K562 (cell line): ENCODE measurements at regions not wholly inside any gene's neighbourhood (a gene's known extent, or its start where the extent isn't known, plus 50 kb on each side); places are given as distances from the start of the nearest gene placed in this dataset.

Experiments
- ATAC-seq: fragments of 200-7000 bp; cut with Tn5 transposase; 3 replicates; pipeline ENCODE4 v1.9.1; 2020; ENCODE audit warnings: moderate library complexity
- BruUV-seq: library from RNA; stranded (reverse); fragments of 400-500 nt; replicated peaks from 2 replicates; lab custom pipeline; 2021; lab: Mats Ljungman, UMichigan
- CTCF ChIA-PET: fragments of 300-600 bp; formaldehyde crosslinking; extraction: SDS; loops from one replicate; lab custom pipeline; 2021; ENCODE audit warnings: low intra/inter-chr PET ratio; lab: Yijun Ruan, JAX
- POLR2A ChIA-PET: fragments of 300-600, 350-650 bp; sonication (Branson Sonifier 250); formaldehyde crosslinking; extraction: SDS; loops from one replicate; lab custom pipeline; 2021; ENCODE audit warnings: antibody characterized with exemption, inconsistent platforms; lab: Yijun Ruan, JAX
- DNase-seq, 4 experiments: peaks; one replicate each; pipeline versions ENCODE4 v3.0.0 to v3.0.0-alpha.2; 2011 to 2018; ENCODE audit warnings: low spot score in 3 of 4, mixed read lengths in 3 of 4; ENCODE audit errors: extremely low read depth in 1 of 4
- FAIRE-seq: peaks from 2 replicates; lab custom pipeline; 2011; peaks lifted over from hg19 to GRCh38; lab: Jason Lieb, UNC
- H2AFZ ChIP-seq: 2 replicates; pipeline ENCODE4 v1.6.0; 2011; ENCODE audit warnings: low read depth, low read length, control low read depth, inconsistent platforms
- H3K27ac ChIP-seq: fragments of 200-600 bp; 3 replicates; pipeline ENCODE4 v1.8.0; 2011; ENCODE audit warnings: low read depth, mild to moderate bottlenecking, control low read depth, inconsistent platforms, low read length, moderate library complexity, mixed read lengths; ENCODE audit errors: extremely low read depth
- H3K27me3 ChIP-seq, 2 experiments: fragments of 300-600 bp in 1 of 2; 2 replicates in 1 of 2; 3 replicates in 1 of 2; pipeline versions ENCODE4 v1.6.0 to v1.8.0; 2011; ENCODE audit warnings: inconsistent platforms in 2 of 2, low read length in 2 of 2, mild to moderate bottlenecking in 1 of 2, mixed read lengths in 1 of 2, moderate library complexity in 1 of 2; ENCODE audit not compliant: control insufficient read depth in 2 of 2, insufficient read depth in 2 of 2
- H3K36me3 ChIP-seq: fragments of 300-600 bp; 3 replicates; pipeline ENCODE4 v1.8.0; 2011; ENCODE audit warnings: mild to moderate bottlenecking, low read length, inconsistent platforms; ENCODE audit not compliant: control insufficient read depth, insufficient read depth
- H3K4me1 ChIP-seq, 2 experiments: fragments of 200-600 bp in 1 of 2; replicated peaks in 1 of 2; 2 replicates in 1 of 2; 3 replicates in 1 of 2; pipeline versions ENCODE4 v1.5.1 to v1.8.0; 2011; ENCODE audit warnings: inconsistent platforms in 2 of 2, low read length in 2 of 2, mild to moderate bottlenecking in 1 of 2, mixed read lengths in 1 of 2, moderate library complexity in 1 of 2; ENCODE audit not compliant: control insufficient read depth in 2 of 2, insufficient read depth in 2 of 2
- H3K4me2 ChIP-seq: 2 replicates; pipeline ENCODE4 v1.6.1; 2011; ENCODE audit warnings: low read length, control low read depth, inconsistent platforms, mixed read lengths; ENCODE audit not compliant: insufficient read depth
- H3K4me3 ChIP-seq: fragments of 200-600 bp; sonication (generic), shearing (Covaris generic); 2 replicates; pipeline ENCODE4 v1.5.1; 2016; ENCODE audit warnings: control low read depth, inconsistent platforms
- H3K79me2 ChIP-seq: fragments of 200-600 bp; 3 replicates; pipeline ENCODE4 v1.8.0; 2011; ENCODE audit warnings: low read length, inconsistent platforms; ENCODE audit not compliant: control insufficient read depth, insufficient read depth
- H3K9ac ChIP-seq, 2 experiments: 2 replicates each; pipeline versions ENCODE4 v1.6.0 to v1.6.1; 2011; ENCODE audit warnings: low read depth in 2 of 2, low read length in 2 of 2, control low read depth in 1 of 2, inconsistent platforms in 1 of 2, mild to moderate bottlenecking in 1 of 2, mixed read lengths in 1 of 2; ENCODE audit not compliant: insufficient read depth in 1 of 2
- H3K9me1 ChIP-seq: one replicate; pipeline ENCODE4 v1.6.0; 2011; ENCODE audit warnings: inconsistent platforms, mild to moderate bottlenecking, low read length, moderate library complexity; ENCODE audit not compliant: control insufficient read depth, insufficient read depth
- H3K9me3 ChIP-seq: replicated peaks from 2 replicates; pipeline ENCODE4 v1.5.1; 2011; ENCODE audit warnings: low read depth, low read length, inconsistent platforms; ENCODE audit not compliant: control insufficient read depth, insufficient read depth
- H4K20me1 ChIP-seq: replicated peaks from 2 replicates; pipeline ENCODE4 v1.6.1; 2011; ENCODE audit warnings: low read length, inconsistent platforms, mixed read lengths; ENCODE audit not compliant: control insufficient read depth, insufficient read depth
- E4F1 ChIP-seq: fragments of 250-450 bp; sonication (Bioruptor Pico); IDR thresholded peaks from 2 replicates; pipeline ENCODE4 v1.5.0; 2021; ENCODE audit warnings: mild to moderate bottlenecking, borderline replicate concordance
- HIVEP1 ChIP-seq: fragments of 250-450 bp; sonication (Bioruptor Pico); IDR thresholded peaks from 2 replicates; pipeline ENCODE4 v1.4.0; 2020; ENCODE audit warnings: mild to moderate bottlenecking
- MEIS2 ChIP-seq: fragments of 450-650 bp; IDR thresholded peaks from 2 replicates; pipeline ENCODE4 v1.6.1; 2014; ENCODE audit warnings: mild to moderate bottlenecking; ENCODE audit not compliant: partially characterized antibody
- NR2C1 ChIP-seq, 2 experiments: fragments of 450-650 bp; IDR thresholded peaks; 2 replicates each; pipeline ENCODE4 v1.6.1; 2017; ENCODE audit warnings: mild to moderate bottlenecking in 2 of 2, antibody characterized with exemption in 1 of 2, inconsistent platforms in 1 of 2, missing compliant biosample characterization in 1 of 2, missing genetic modification characterization in 1 of 2
- RFX1 ChIP-seq: fragments of 450-650 bp; IDR thresholded peaks from 2 replicates; pipeline ENCODE4 v1.6.1; 2016; ENCODE audit warnings: mild to moderate bottlenecking, moderate library complexity
- SIN3A ChIP-seq, 2 experiments: fragments of 150-350 bp in 1 of 2; IDR thresholded peaks; 2 replicates each; pipeline ENCODE4 v1.6.1; 2011 to 2016; ENCODE audit warnings: borderline replicate concordance in 2 of 2, low read depth in 2 of 2, low read length in 2 of 2, mild to moderate bottlenecking in 2 of 2, moderate library complexity in 2 of 2; ENCODE audit not compliant: control insufficient read depth in 1 of 2
- SREBF2 ChIP-seq: sonication (generic); formaldehyde crosslinking; IDR thresholded peaks from 2 replicates; pipeline ENCODE4 v1.4.0; 2020; ENCODE audit warnings: mild to moderate bottlenecking, missing genetic modification reagents
- TBP ChIP-seq: optimal IDR thresholded peaks from 2 replicates; pipeline ENCODE3; 2011; ENCODE audit warnings: low read depth, low read length, improper control_type of control experiment
- ZNF165 ChIP-seq: fragments of 250-450 bp; sonication (Bioruptor Pico); IDR thresholded peaks from 2 replicates; pipeline ENCODE4 v1.4.0; 2020; ENCODE audit warnings: borderline replicate concordance
- ZNF263 ChIP-seq: sonication (generic); formaldehyde crosslinking; IDR thresholded peaks from 2 replicates; pipeline ENCODE4 v1.8.0; 2022; ENCODE audit warnings: mild to moderate bottlenecking, missing genetic modification reagents, borderline replicate concordance
- ZNF407 ChIP-seq: fragments of 450-650 bp; IDR thresholded peaks from 2 replicates; pipeline ENCODE4 v1.6.1; 2016; ENCODE audit warnings: low read depth
- WGBS: fragments of 100-300 bp; shearing (Covaris generic); methylation state at CpG from one replicate; pipeline ENCODE4 v1.1.6; 2016; ENCODE audit warnings: low coverage, mixed read lengths; ENCODE audit not compliant: insufficient coverage; ENCODE audit errors: missing lambda C conversion rate; 5-methylcytosine and 5-hydroxymethylcytosine counted together
- in situ Hi-C: fragments of 300-500 bp; cut with MboI; formaldehyde crosslinking; loops from 4 replicates; pipeline ENCODE4 v1.15.0; 2018; ENCODE audit warnings: inconsistent platforms, mixed read lengths
- intact Hi-C: fragments of 100-400 bp; cut with micrococcal nuclease; formaldehyde crosslinking; loops from 2 replicates; pipeline ENCODE4 v1.14.2; 2022

DNA sequence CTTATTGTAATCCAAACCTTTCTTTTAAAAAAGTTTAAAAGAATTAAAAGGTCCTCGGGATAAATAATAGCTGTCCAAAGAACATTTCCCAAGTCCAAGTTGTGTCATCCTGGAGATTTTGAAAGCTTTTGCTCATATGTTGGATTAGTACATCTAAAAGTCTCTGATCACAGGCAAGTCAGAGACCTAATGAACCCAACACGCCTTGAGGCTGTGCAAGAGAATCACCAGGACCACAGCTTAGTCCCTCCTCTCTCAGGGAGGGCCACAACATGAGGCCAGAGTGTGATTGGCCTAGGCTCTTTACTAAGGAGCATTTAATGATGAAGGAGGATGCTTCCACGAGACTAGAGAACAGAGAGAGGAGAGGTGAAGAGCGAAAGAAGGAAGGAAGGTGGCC is 98.7 kb upstream of the OR5AK2 start:
- intact Hi-C loops (no loop called here), in situ Hi-C loops (no loop called here)
- Histone ChIP-seq H3K9me1 (no peaks in the 10 kb centered on the region), H3K4me2 (no peak overlapping the region), H3K27ac (no peak overlapping the region), H3K27me3 (no peaks in the 10 kb centered on the region), H3K4me1 (no peaks in the 10 kb centered on the region), H3K9me3 (no peaks in the 10 kb centered on the region), H3K4me3 (no peak overlapping the region), H3K36me3 (no peaks in the 10 kb centered on the region), H4K20me1 (no peaks in the 10 kb centered on the region), H2AFZ (no peak overlapping the region), H3K79me2 (no peaks in the 10 kb centered on the region), H3K9ac (no peak overlapping the region)
- CTCF ChIA-PET, result no interaction called here
- DNase-seq, result no peak
- FAIRE-seq, result no peak
- no peak for ATAC-seq
- BruUV-seq, result no TSS peak
- POLR2A ChIA-PET, result no interaction called here
- 2% methylated on average over 4 of the region's 4 CpGs for WGBS
- TF ChIP-seq E4F1 (CRISPR knock-in tag), result no peak
- TF ChIP-seq HIVEP1, result no peak
- no peak for TF ChIP-seq SIN3A (IDR thresholded peaks at IDR 0.05; ENCODE audit: borderline replicate concordance in 2 of 2, control insufficient read depth in 1 of 2, low read depth in 2 of 2, low read length in 2 of 2)
- TF ChIP-seq TBP, result no peak
- no peak for TF ChIP-seq NR2C1 (IDR thresholded peaks at IDR 0.05)
- TF ChIP-seq NR2C1 (tag; IDR thresholded peaks at IDR 0.05), result no peak
- no peak for TF ChIP-seq RFX1
- no peak for TF ChIP-seq ZNF165
- no peak for TF ChIP-seq ZNF263 (CRISPR knock-in tag)
- no peak for TF ChIP-seq ZNF407
- no peak for TF ChIP-seq MEIS2
- no peak for TF ChIP-seq SREBF2 (CRISPR knock-in tag)
